Thyroid gland (tissue), 4 donors: ENCODE measurements at regions not wholly inside any gene's neighbourhood (a gene's known extent, or its start where the extent isn't known, plus 50 kb on each side); places are given as distances from the start of the nearest gene placed in this dataset.
A peak's percentile ranks its signal among the peaks of the same experiment; 100 is the strongest.

Source experiments
- DNase-seq, 2 donors: peaks; one replicate each; pipeline ENCODE4 v3.0.0-alpha.2; 2019
- H3K27ac ChIP-seq, 3 donors: fragments of 200-600 bp; sonication (generic); 1 replicate in 2 of 3; 2 replicates in 1 of 3; pipeline ENCODE4 v1.5.1; 2016 to 2019; ENCODE audit warnings: mild to moderate bottlenecking in 1 of 3, moderate library complexity in 1 of 3
- H3K27me3 ChIP-seq: fragments of 200-600 bp; sonication (generic); one replicate; pipeline ENCODE4 v1.5.1; 2019
- H3K36me3 ChIP-seq, 2 donors: fragments of 200-600 bp; sonication (generic); one replicate each; pipeline ENCODE4 v1.5.1; 2016 to 2019
- H3K4me1 ChIP-seq, 2 donors: fragments of 200-600 bp; sonication (generic); one replicate each; pipeline ENCODE4 v1.5.1; 2017 to 2019
- H3K4me3 ChIP-seq, 3 donors: fragments of 200-600 bp; sonication (generic); replicated peaks in 1 of 3; 1 replicate in 2 of 3; 2 replicates in 1 of 3; pipeline ENCODE4 v1.5.1; 2016; ENCODE audit warnings: mild to moderate bottlenecking in 1 of 3
- H3K9me3 ChIP-seq: fragments of 200-600 bp; sonication (generic); one replicate; pipeline ENCODE4 v1.5.1; 2017
- CTCF ChIP-seq, 6 experiments: fragments of 200-600 bp in 3 of 6; fragments of 450-650 bp in 3 of 6; sonication (generic) in 3 of 6; IDR thresholded peaks; one replicate each; pipeline ENCODE4 v1.5.1; 2016 to 2019; ENCODE audit warnings: antibody characterized with exemption in 6 of 6, mild to moderate bottlenecking in 2 of 6, inconsistent platforms in 1 of 6, moderate library complexity in 1 of 6
- POLR2A ChIP-seq, 2 donors: fragments of 450-650 bp; IDR thresholded peaks; one replicate each; pipeline ENCODE4 v1.6.1; 2017; ENCODE audit warnings: antibody characterized with exemption in 2 of 2, mild to moderate bottlenecking in 2 of 2, moderate library complexity in 1 of 2
- WGBS, 2 donors: methylation state at CpG; one replicate each; pipeline ENCODE4 v1.1.5; 2017; 5-methylcytosine and 5-hydroxymethylcytosine counted together
- intact Hi-C: fragments of 100-400 bp; cut with DNase I; formaldehyde crosslinking; loops from one replicate; pipeline ENCODE4 v1.15.1; 2023

GRCh38 chr1:80018348-80018747 is 1011.8 kb upstream of the ADGRL4 start:
- intact Hi-C loops: no loop called here
- Histone ChIP-seq H3K4me3 (no peak overlapping the region), H3K27me3 (no peaks in the 10 kb centered on the region), H3K27ac (no peak overlapping the region), H3K36me3 (no peaks in the 10 kb centered on the region), H3K4me1 (no peaks in the 10 kb centered on the region), H3K9me3 (no peaks in the 10 kb centered on the region)
- DNase-seq: no peak
- TF ChIP-seq POLR2A (IDR thresholded peaks at IDR 0.05) (no peak), CTCF (IDR thresholded peaks at IDR 0.05) (no peak)
- 86 to 93% methylated on average over 3 of the region's 3 CpGs for WGBS, 2 donors

- H3K27ac ChIP-seq: no peak overlapping the region
- no peaks in the 10 kb centered on the region for H3K36me3 ChIP-seq
- no peaks in the 10 kb centered on the region for H3K27me3 ChIP-seq
- H3K9me3 ChIP-seq: no peaks in the 10 kb centered on the region
- no peak for TF ChIP-seq CTCF (IDR thresholded peaks at IDR 0.05)
- no peak for TF ChIP-seq POLR2A (IDR thresholded peaks at IDR 0.05)
- no peaks in the 10 kb centered on the region for H3K4me1 ChIP-seq
- no peak for DNase-seq
- no peak overlapping the region for H3K4me3 ChIP-seq
- 87 to 96% methylated on average over 1 of the region's 1 CpG for WGBS, 2 donors
- intact Hi-C loops: no loop called here
Observed at GRCh38 chr1:80008934-80009333, 1002.4 kb upstream of the ADGRL4 start.

- TF ChIP-seq POLR2A (IDR thresholded peaks at IDR 0.05): no peak
- TF ChIP-seq CTCF (IDR thresholded peaks at IDR 0.05): no peak
- no peak overlapping the region for H3K27ac ChIP-seq
- intact Hi-C loops: no loop called here
- no peak overlapping the region for H3K4me3 ChIP-seq
- H3K4me1 ChIP-seq: no peaks in the 10 kb centered on the region
- H3K27me3 ChIP-seq: no peaks in the 10 kb centered on the region
- H3K9me3 ChIP-seq: no peaks in the 10 kb centered on the region
- H3K36me3 ChIP-seq: no peaks in the 10 kb centered on the region
- no peak for DNase-seq
Observed at GRCh38 chr1:80003250-80003649, 996.7 kb upstream of the ADGRL4 start.

DNA sequence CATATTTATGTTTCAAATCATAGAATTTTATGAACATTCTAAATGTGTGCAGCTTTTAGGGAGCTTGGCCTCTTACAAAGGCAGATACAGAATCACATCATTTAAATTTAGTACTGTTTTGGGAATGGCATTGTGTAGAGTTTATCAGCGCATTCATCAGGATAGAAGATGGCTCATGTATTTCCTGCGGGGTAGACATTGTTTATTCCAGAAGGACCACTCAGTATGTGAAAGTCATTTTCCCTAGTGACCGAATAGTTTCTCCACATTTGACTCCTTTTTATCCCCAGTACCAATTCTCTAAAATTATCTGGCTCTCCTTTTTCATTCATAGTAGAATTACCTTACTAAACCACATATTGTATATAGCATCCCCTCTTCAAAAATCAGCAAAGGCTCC is 981.9 kb upstream of the ADGRL4 start:
- Histone ChIP-seq H3K4me3 (no peak overlapping the region), H3K36me3 (no peaks in the 10 kb centered on the region), H3K9me3 (no peaks in the 10 kb centered on the region), H3K27me3 (no peaks in the 10 kb centered on the region), H3K4me1 (no peaks in the 10 kb centered on the region), H3K27ac (no peak overlapping the region)
- TF ChIP-seq CTCF (IDR thresholded peaks at IDR 0.05) (no peak), POLR2A (IDR thresholded peaks at IDR 0.05) (no peak)
- no peak for DNase-seq
- intact Hi-C loops: no loop called here
- 75 to 97% methylated on average over 3 of the region's 3 CpGs for WGBS, 2 donors

GRCh38 chr1:79982211-79982610 is 975.7 kb upstream of the ADGRL4 start:
- Histone ChIP-seq H3K27me3 (no peaks in the 10 kb centered on the region), H3K4me1 (peaks cover 6 to 7% of the 10 kb centered on the region in 2 donors), H3K27ac (peak overlapping the region; percentile 0 to 33 (median 18)), H3K36me3 (no peaks in the 10 kb centered on the region), H3K4me3 (no peak overlapping the region), H3K9me3 (no peaks in the 10 kb centered on the region)
- intact Hi-C loops: no loop called here
- 2 to 3% methylated on average over 3 of the region's 3 CpGs for WGBS, 2 donors
- TF ChIP-seq POLR2A (IDR thresholded peaks at IDR 0.05) (no peak), CTCF (IDR thresholded peaks at IDR 0.05) (no peak)
- DNase-seq: peak; percentile 85 to 92
